H1 (cell line): ENCODE measurements at regions not wholly inside any gene's neighbourhood (a gene's known extent, or its start where the extent isn't known, plus 50 kb on each side); places are given as distances from the start of the nearest gene placed in this dataset.
A peak's percentile ranks its signal among the peaks of the same experiment; 100 is the strongest.

ENCODE experiments used
- CTCF ChIA-PET: fragments of 300-600 bp; sonication (Branson Sonifier 250); formaldehyde crosslinking; loops from one replicate; lab custom pipeline; 2021; ENCODE audit not compliant: partially characterized antibody; lab: Charles Lee
- POLR2A ChIA-PET: fragments of 300-600 bp; sonication (Branson Sonifier 250); formaldehyde crosslinking; loops from one replicate; lab custom pipeline; 2021; ENCODE audit warnings: inconsistent platforms; ENCODE audit not compliant: partially characterized antibody; lab: Charles Lee
- DNase-seq, 2 experiments: peaks; one replicate each; pipeline versions ENCODE4 v3.0.0 to v3.0.0-alpha.2; 2010 to 2022; ENCODE audit warnings: low spot score in 2 of 2, low read depth in 1 of 2, mixed read lengths in 1 of 2
- FAIRE-seq: peaks from 2 replicates; lab custom pipeline; 2011; peaks lifted over from hg19 to GRCh38; lab: Jason Lieb, UNC
- H2AFZ ChIP-seq: 2 replicates; pipeline ENCODE4 v1.8.1; 2012; ENCODE audit warnings: low read length, inconsistent platforms
- H2AK5ac ChIP-seq: 2 replicates; pipeline ENCODE4 v1.6.1; 2013; ENCODE audit warnings: low read depth, low read length
- H2BK120ac ChIP-seq: replicated peaks from 2 replicates; pipeline ENCODE3; 2013; ENCODE audit warnings: low read depth, low read length, inconsistent platforms
- H2BK12ac ChIP-seq: 2 replicates; pipeline ENCODE4 v1.6.1; 2013; ENCODE audit warnings: low read depth, low read length
- H2BK15ac ChIP-seq: 2 replicates; pipeline ENCODE4 v1.6.1; 2013; ENCODE audit warnings: low read length
- H2BK20ac ChIP-seq: 2 replicates; pipeline ENCODE4 v1.6.1; 2013; ENCODE audit warnings: low read length
- H2BK5ac ChIP-seq: 2 replicates; pipeline ENCODE4 v1.6.1; 2013; ENCODE audit warnings: low read depth, low read length
- H3K14ac ChIP-seq: 2 replicates; pipeline ENCODE4 v1.6.1; 2013; ENCODE audit warnings: inconsistent platforms; ENCODE audit not compliant: insufficient read length
- H3K18ac ChIP-seq: 2 replicates; pipeline ENCODE4 v1.6.1; 2013; ENCODE audit warnings: low read length; ENCODE audit errors: extremely low read depth
- H3K23ac ChIP-seq: 2 replicates; pipeline ENCODE4 v1.6.1; 2013; ENCODE audit warnings: inconsistent platforms; ENCODE audit not compliant: insufficient read length
- H3K23me2 ChIP-seq: 2 replicates; pipeline ENCODE4 v1.6.1; 2013; ENCODE audit warnings: low read depth, low read length
- H3K27ac ChIP-seq: 2 replicates; pipeline ENCODE4 v1.6.1; 2011; ENCODE audit warnings: low read depth, low read length, inconsistent platforms
- H3K27me3 ChIP-seq, 4 experiments: replicated peaks in 1 of 4; 1 replicate in 1 of 4; 2 replicates in 3 of 4; pipeline versions ENCODE4 v1.6.1 to v1.8.1; 2011 to 2013; ENCODE audit warnings: low read length in 3 of 4, mild to moderate bottlenecking in 3 of 4, inconsistent platforms in 2 of 4, mixed read lengths in 2 of 4, moderate library complexity in 1 of 4; ENCODE audit not compliant: control insufficient read depth in 3 of 4, insufficient read depth in 3 of 4; ENCODE audit errors: extremely low read depth in 1 of 4
- H3K36me3 ChIP-seq, 4 experiments: 2 replicates each; pipeline versions ENCODE4 v1.6.1 to v1.8.1; 2011 to 2013; ENCODE audit warnings: mild to moderate bottlenecking in 4 of 4, low read length in 3 of 4, moderate library complexity in 2 of 4, control low read depth in 1 of 4, inconsistent platforms in 1 of 4; ENCODE audit not compliant: insufficient read depth in 4 of 4, control insufficient read depth in 2 of 4
- H3K4ac ChIP-seq: replicated peaks from 2 replicates; pipeline ENCODE3; 2013; ENCODE audit warnings: low read length, low read depth, mixed read lengths, inconsistent platforms; ENCODE audit not compliant: insufficient read length
- H3K4me1 ChIP-seq, 4 experiments: replicated peaks in 1 of 4; 1 replicate in 1 of 4; 2 replicates in 3 of 4; pipeline versions ENCODE4 v1.6.1 to v1.8.1; 2011 to 2013; ENCODE audit warnings: low read length in 3 of 4, inconsistent platforms in 2 of 4, mixed read lengths in 1 of 4; ENCODE audit not compliant: insufficient read depth in 4 of 4, control insufficient read depth in 3 of 4
- H3K4me2 ChIP-seq, 2 experiments: 2 replicates each; pipeline versions ENCODE4 v1.6.1 to v1.8.1; 2011 to 2013; ENCODE audit warnings: low read depth in 2 of 2, low read length in 2 of 2, control low read depth in 1 of 2, inconsistent platforms in 1 of 2, mild to moderate bottlenecking in 1 of 2; ENCODE audit not compliant: insufficient read depth in 1 of 2
- H3K4me3 ChIP-seq, 4 experiments: fragments of 200-600, 300-600 bp in 1 of 4; sonication (generic), shearing (Covaris generic), sonication (Bioruptor Twin) in 1 of 4; 2 replicates each; pipeline versions ENCODE4 v1.5.1 to v1.8.1; 2011 to 2016; ENCODE audit warnings: low read length in 4 of 4, low read depth in 3 of 4, control low read depth in 2 of 4, inconsistent platforms in 2 of 4, mild to moderate bottlenecking in 2 of 4, mixed read lengths in 1 of 4, moderate library complexity in 1 of 4; ENCODE audit not compliant: insufficient read depth in 2 of 4; ENCODE audit errors: extremely low read depth in 1 of 4
- H3K56ac ChIP-seq: replicated peaks from 2 replicates; pipeline ENCODE3; 2013; ENCODE audit warnings: low read depth, mild to moderate bottlenecking, mixed read lengths, low read length, inconsistent platforms; ENCODE audit not compliant: insufficient read length
- H3K79me1 ChIP-seq: 2 replicates; pipeline ENCODE4 v1.6.1; 2013; ENCODE audit warnings: low read depth, low read length, control low read depth
- H3K79me2 ChIP-seq, 2 experiments: 2 replicates each; pipeline versions ENCODE4 v1.6.1 to v1.8.1; 2012 to 2013; ENCODE audit warnings: low read length in 2 of 2, mild to moderate bottlenecking in 2 of 2, inconsistent platforms in 1 of 2; ENCODE audit not compliant: insufficient read depth in 2 of 2, control insufficient read depth in 1 of 2
- H3K9ac ChIP-seq, 4 experiments: replicated peaks in 1 of 4; 1 replicate in 1 of 4; 2 replicates in 3 of 4; pipeline versions ENCODE4 v1.6.1 to v1.8.1; 2011 to 2013; ENCODE audit warnings: low read depth in 3 of 4, low read length in 3 of 4, control low read depth in 2 of 4, mild to moderate bottlenecking in 2 of 4, moderate library complexity in 2 of 4, inconsistent platforms in 1 of 4; ENCODE audit errors: extremely low read depth in 1 of 4
- H3K9me3 ChIP-seq, 2 experiments: 2 replicates each; pipeline versions ENCODE4 v1.6.1 to v1.8.1; 2012 to 2013; ENCODE audit warnings: mild to moderate bottlenecking in 2 of 2, moderate library complexity in 2 of 2, control low read depth in 1 of 2, inconsistent platforms in 1 of 2, low read depth in 1 of 2, low read length in 1 of 2, mixed read lengths in 1 of 2; ENCODE audit not compliant: insufficient read depth in 2 of 2
- H4K20me1 ChIP-seq, 2 experiments: replicated peaks in 1 of 2; 2 replicates each; pipeline versions ENCODE3 to v1.8.1; 2011 to 2013; ENCODE audit warnings: inconsistent platforms in 2 of 2, low read length in 2 of 2, mild to moderate bottlenecking in 1 of 2; ENCODE audit not compliant: insufficient read depth in 2 of 2, control insufficient read depth in 1 of 2
- H4K5ac ChIP-seq: 2 replicates; pipeline ENCODE4 v1.6.1; 2013; ENCODE audit warnings: low read length, low read depth, mixed read lengths, inconsistent platforms; ENCODE audit not compliant: insufficient read length
- H4K8ac ChIP-seq: 2 replicates; pipeline ENCODE4 v1.8.0; 2013; ENCODE audit warnings: mild to moderate bottlenecking, moderate library complexity, low read length, inconsistent platforms; ENCODE audit not compliant: insufficient read depth; ENCODE audit errors: extremely low read depth
- H4K91ac ChIP-seq: replicated peaks from 2 replicates; pipeline ENCODE3; 2013; ENCODE audit warnings: low read length, mixed read lengths, inconsistent platforms; ENCODE audit not compliant: insufficient read length
- CREB1 ChIP-seq: IDR thresholded peaks from 2 replicates; pipeline ENCODE4 v1.6.1; 2012; ENCODE audit warnings: inconsistent platforms
- CTBP2 ChIP-seq: IDR thresholded peaks from 2 replicates; pipeline ENCODE4 v1.7.0; 2011; ENCODE audit warnings: borderline replicate concordance, mild to moderate bottlenecking, moderate library complexity, mixed read lengths, low read length; ENCODE audit not compliant: insufficient read depth, insufficient read length
- EP300 ChIP-seq, 2 experiments: IDR thresholded peaks; 1 replicate in 1 of 2; 2 replicates in 1 of 2; pipeline ENCODE4 v1.6.1; 2011 to 2012; ENCODE audit warnings: low read depth in 2 of 2, low read length in 2 of 2, mild to moderate bottlenecking in 2 of 2, borderline replicate concordance in 1 of 2, inconsistent platforms in 1 of 2, moderate library complexity in 1 of 2
- HDAC6 ChIP-seq: IDR thresholded peaks from one replicate; pipeline ENCODE4 v1.7.1; 2012; ENCODE audit warnings: low read depth, mild to moderate bottlenecking, inconsistent platforms, low read length, moderate library complexity
- JUND ChIP-seq: IDR thresholded peaks from 2 replicates; pipeline ENCODE4 v1.6.1; 2011; ENCODE audit warnings: mild to moderate bottlenecking, improper control_type of control experiment, low read length
- POLR2A ChIP-seq, 2 experiments: IDR thresholded peaks; 1 replicate in 1 of 2; 2 replicates in 1 of 2; pipeline ENCODE4 v1.6.1; 2011; ENCODE audit warnings: low read depth in 2 of 2, low read length in 2 of 2, mild to moderate bottlenecking in 2 of 2; ENCODE audit errors: control extremely low read depth in 1 of 2
- RBBP5 ChIP-seq: IDR thresholded peaks from 2 replicates; pipeline ENCODE4 v1.7.1; 2012; ENCODE audit warnings: low read depth, mild to moderate bottlenecking, inconsistent platforms, low read length, moderate library complexity, borderline replicate concordance
- SP2 ChIP-seq: IDR thresholded peaks from 2 replicates; pipeline ENCODE4 v1.6.1; 2012; ENCODE audit warnings: mild to moderate bottlenecking, low read length, inconsistent platforms
- TAF1 ChIP-seq: IDR thresholded peaks from 2 replicates; pipeline ENCODE4 v1.6.1; 2011; ENCODE audit warnings: mild to moderate bottlenecking, low read depth, low read length
- WGBS, 2 experiments: shearing (Covaris generic) in 1 of 2; methylation state at CpG; one replicate each; pipeline versions ENCODE4 v1.1.6 to v1.1.7; 2013 to 2015; ENCODE audit warnings: low lambda C conversion rate in 2 of 2, mixed read lengths in 2 of 2, inconsistent platforms in 1 of 2, low coverage in 1 of 2, missing lambda C conversion rate in 1 of 2; ENCODE audit not compliant: insufficient replicate concordance in 2 of 2, insufficient coverage in 1 of 2, insufficient read length in 1 of 2; ENCODE audit errors: extremely low coverage in 1 of 2, missing lambda C conversion rate in 1 of 2; 5-methylcytosine and 5-hydroxymethylcytosine counted together
- TF ChIP-seq, protein P1 (sequence below): IDR thresholded peaks from 2 replicates; pipeline ENCODE4 v1.6.1; 2012; ENCODE audit warnings: inconsistent platforms
- TF ChIP-seq, protein P2 (sequence below): IDR thresholded peaks from 2 replicates; pipeline ENCODE4 v1.6.1; 2012; ENCODE audit warnings: low read length, inconsistent platforms

DNA sequence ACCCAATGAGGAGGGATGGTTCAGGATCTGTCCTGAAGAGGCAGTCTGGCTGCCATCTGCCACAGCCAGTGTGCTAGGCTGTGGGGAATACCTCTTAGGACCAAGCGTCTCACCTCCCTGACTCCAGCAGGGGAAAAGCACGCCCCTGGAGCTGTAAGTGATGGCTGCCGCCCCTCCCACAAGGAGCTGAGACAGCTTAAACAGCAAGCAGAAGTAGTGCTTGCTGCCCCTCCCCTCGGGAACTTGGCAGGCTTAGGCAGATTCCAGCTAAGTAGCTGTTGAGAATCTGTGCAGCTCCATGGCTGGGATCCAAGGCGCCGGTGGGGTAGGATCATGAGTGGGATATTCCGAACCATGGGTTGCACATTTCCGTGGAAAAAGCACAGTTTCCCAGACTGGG is 360.4 kb upstream of the MDGA2 start:
- H3K79me1 ChIP-seq, result no peaks in the 10 kb centered on the region
- no peak overlapping the region for H3K9ac ChIP-seq
- no peak overlapping the region for H3K4me3 ChIP-seq
- H2BK20ac ChIP-seq, result no peak overlapping the region
- H3K4me2 ChIP-seq, result peak overlapping the region in 1 of 2 experiments; percentile 13; a peak in 1 of 4 replicates
- no peak overlapping the region for H3K18ac ChIP-seq
- H3K23ac ChIP-seq, result no peak overlapping the region
- no peak overlapping the region for H2BK5ac ChIP-seq
- WGBS, 2 experiments, result 82% methylated on average over 8 of the region's 8 CpGs; no CpG with 5 or more reads in 1 of the 2 experiments
- H3K4me1 ChIP-seq, result peaks cover 0 to 3% (median 1%) of the 10 kb centered on the region in 4 experiments; a peak in 1 of 7 replicates
- FAIRE-seq (no peak), DNase-seq (peak; percentile 46 to 56)
- H4K91ac ChIP-seq, result no peak overlapping the region
- no peak overlapping the region for H3K4ac ChIP-seq
- CTCF ChIA-PET, result interaction anchor here (0.6 to 0.8 kb wide), 3 partner anchors 51 to 193 kb away, joined by 3 to 4 read pairs (median 3); no protein-coding TSS in a partner anchor
- no peaks in the 10 kb centered on the region for H4K20me1 ChIP-seq
- no peak overlapping the region for H3K27ac ChIP-seq
- POLR2A ChIA-PET, result no interaction called here
- H2AFZ ChIP-seq, result peak overlapping the region; percentile 88
- no peak overlapping the region; the same call in 1 of the 2 replicates for H2BK15ac ChIP-seq
- H4K5ac ChIP-seq, result no peak overlapping the region
- no peak overlapping the region for H2BK12ac ChIP-seq
- H3K14ac ChIP-seq, result no peak overlapping the region
- no peak overlapping the region for H2AK5ac ChIP-seq
- no peaks in the 10 kb centered on the region for H3K23me2 ChIP-seq
- H2BK120ac ChIP-seq, result no peak overlapping the region
- H3K27me3 ChIP-seq, result no peaks in the 10 kb centered on the region
- no peaks in the 10 kb centered on the region for H3K36me3 ChIP-seq
- H3K56ac ChIP-seq, result no peak overlapping the region
- peak overlapping the region; percentile 22; the same call in 1 of the 2 replicates for H4K8ac ChIP-seq
- H3K79me2 ChIP-seq, result no peaks in the 10 kb centered on the region
- no peaks in the 10 kb centered on the region for H3K9me3 ChIP-seq
- no peak for TF ChIP-seq SP2
- no peak for TF ChIP-seq JUND
- TF ChIP-seq, protein P1, sequence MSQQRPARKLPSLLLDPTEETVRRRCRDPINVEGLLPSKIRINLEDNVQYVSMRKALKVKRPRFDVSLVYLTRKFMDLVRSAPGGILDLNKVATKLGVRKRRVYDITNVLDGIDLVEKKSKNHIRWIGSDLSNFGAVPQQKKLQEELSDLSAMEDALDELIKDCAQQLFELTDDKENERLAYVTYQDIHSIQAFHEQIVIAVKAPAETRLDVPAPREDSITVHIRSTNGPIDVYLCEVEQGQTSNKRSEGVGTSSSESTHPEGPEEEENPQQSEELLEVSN, result no peak
- TF ChIP-seq, protein P2, sequence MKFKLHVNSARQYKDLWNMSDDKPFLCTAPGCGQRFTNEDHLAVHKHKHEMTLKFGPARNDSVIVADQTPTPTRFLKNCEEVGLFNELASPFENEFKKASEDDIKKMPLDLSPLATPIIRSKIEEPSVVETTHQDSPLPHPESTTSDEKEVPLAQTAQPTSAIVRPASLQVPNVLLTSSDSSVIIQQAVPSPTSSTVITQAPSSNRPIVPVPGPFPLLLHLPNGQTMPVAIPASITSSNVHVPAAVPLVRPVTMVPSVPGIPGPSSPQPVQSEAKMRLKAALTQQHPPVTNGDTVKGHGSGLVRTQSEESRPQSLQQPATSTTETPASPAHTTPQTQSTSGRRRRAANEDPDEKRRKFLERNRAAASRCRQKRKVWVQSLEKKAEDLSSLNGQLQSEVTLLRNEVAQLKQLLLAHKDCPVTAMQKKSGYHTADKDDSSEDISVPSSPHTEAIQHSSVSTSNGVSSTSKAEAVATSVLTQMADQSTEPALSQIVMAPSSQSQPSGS, result no peak
- no peak for TF ChIP-seq CTBP2
- no peak for TF ChIP-seq CREB1
- no peak for TF ChIP-seq EP300 (IDR thresholded peaks at IDR 0.05; ENCODE audit: borderline replicate concordance in 1 of 2, low read depth in 2 of 2, low read length in 2 of 2)
- no peak for TF ChIP-seq HDAC6
- TF ChIP-seq POLR2A (IDR thresholded peaks at IDR 0.05; ENCODE audit: control extremely low read depth in 1 of 2, low read depth in 2 of 2, low read length in 2 of 2), result no peak
- no peak for TF ChIP-seq RBBP5
- no peak for TF ChIP-seq TAF1
